Prostate gland (tissue), 2 donors: ENCODE measurements at regions not wholly inside any gene's neighbourhood (a gene's known extent, or its start where the extent isn't known, plus 50 kb on each side); places are given as distances from the start of the nearest gene placed in this dataset.

Experiments used
- DNase-seq: peaks from one replicate; pipeline ENCODE4 v3.0.0-alpha.2; 2019; ENCODE audit warnings: low spot score
- H3K27ac ChIP-seq, 2 donors: fragments of 200-600 bp; sonication (generic); 2 replicates each; pipeline ENCODE4 v1.5.1; 2017 to 2019
- H3K27me3 ChIP-seq: fragments of 200-600 bp; sonication (generic); replicated peaks from 2 replicates; pipeline ENCODE4 v1.5.1; 2019; ENCODE audit not compliant: insufficient read depth
- H3K36me3 ChIP-seq, 2 donors: fragments of 200-600 bp; sonication (generic); 1 replicate in 1 of 2; 2 replicates in 1 of 2; pipeline versions ENCODE4 v1.5.1 to v1.8.1; 2017 to 2019
- H3K4me1 ChIP-seq: fragments of 200-600 bp; sonication (generic); replicated peaks from 2 replicates; pipeline ENCODE4 v1.5.1; 2019
- H3K4me3 ChIP-seq, 2 donors: fragments of 200-600 bp; sonication (generic); 2 replicates each; pipeline ENCODE4 v1.5.1; 2017 to 2019
- H3K9me3 ChIP-seq: fragments of 200-600 bp; sonication (generic); 2 replicates; pipeline ENCODE4 v1.5.1; 2017
- CTCF ChIP-seq, 4 experiments: fragments of 200-600 bp in 2 of 4; fragments of 450-650 bp in 2 of 4; sonication (generic) in 2 of 4; IDR thresholded peaks; 1 replicate in 3 of 4; 2 replicates in 1 of 4; pipeline ENCODE4 v1.5.1; 2016 to 2019; ENCODE audit warnings: antibody characterized with exemption in 4 of 4, mild to moderate bottlenecking in 2 of 4, moderate library complexity in 2 of 4
- POLR2A ChIP-seq: fragments of 450-650 bp; IDR thresholded peaks from one replicate; pipeline ENCODE4 v1.6.1; 2016; ENCODE audit warnings: antibody characterized with exemption, mild to moderate bottlenecking
- POLR2AphosphoS5 ChIP-seq: sonication (generic); formaldehyde crosslinking; IDR thresholded peaks from one replicate; pipeline ENCODE4 v1.6.1; 2017; ENCODE audit warnings: antibody characterized with exemption
- WGBS: methylation state at CpG from one replicate; pipeline ENCODE4 v1.1.5; 2018; 5-methylcytosine and 5-hydroxymethylcytosine counted together
- intact Hi-C: fragments of 100-400 bp; cut with DNase I; formaldehyde crosslinking; loops from one replicate; pipeline ENCODE4 v1.14.2; 2022

DNA sequence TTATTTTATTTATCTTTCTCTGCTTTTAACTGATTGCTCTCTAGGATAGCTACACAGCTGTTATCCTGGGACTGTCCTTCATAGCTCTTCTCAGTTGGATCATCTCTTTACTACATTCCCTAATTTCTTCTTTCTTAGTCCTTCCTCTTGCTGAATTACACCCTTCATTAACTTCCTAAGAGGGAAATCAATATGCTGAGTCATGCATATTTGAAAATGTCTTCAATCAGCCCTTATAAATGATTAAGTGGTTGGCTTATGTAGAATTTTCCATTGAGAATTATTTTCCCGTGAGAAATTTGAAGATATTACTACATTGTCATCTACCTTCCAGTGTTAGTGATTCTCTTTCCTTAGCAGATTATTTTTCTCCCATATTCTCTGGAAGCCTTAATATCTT is 214.2 kb downstream of the SOCS6 start:
- Histone ChIP-seq H3K4me3 (no peak overlapping the region), H3K4me1 (no peaks in the 10 kb centered on the region), H3K27ac (no peak overlapping the region), H3K36me3 (no peaks in the 10 kb centered on the region), H3K27me3 (no peaks in the 10 kb centered on the region), H3K9me3 (no peaks in the 10 kb centered on the region)
- TF ChIP-seq CTCF (IDR thresholded peaks at IDR 0.05) = no peak
- no peak for TF ChIP-seq POLR2AphosphoS5
- no peak for TF ChIP-seq POLR2A
- DNase-seq = no peak
- intact Hi-C loops = no loop called here
- WGBS = 97% methylated on average over 1 of the region's 1 CpG

DNA sequence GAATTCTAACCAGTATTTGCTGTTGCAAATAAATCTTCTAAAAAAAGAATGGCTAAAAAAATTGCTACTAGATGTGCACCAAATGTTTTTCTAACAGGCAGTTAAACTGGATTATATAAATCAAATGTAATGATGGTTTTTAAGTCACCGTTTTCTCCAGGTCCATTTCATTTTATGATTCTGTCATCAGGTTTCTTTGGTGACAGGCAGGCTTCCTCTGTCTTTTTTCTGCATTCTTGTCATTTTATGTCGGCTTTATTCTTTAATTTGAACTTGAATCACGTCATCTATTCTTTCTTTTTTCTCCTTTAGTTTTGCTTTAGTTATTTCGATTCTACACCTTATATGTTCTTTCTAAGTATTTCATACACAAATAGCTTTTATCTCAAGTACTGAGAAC is 212.5 kb downstream of the SOCS6 start:
- Histone ChIP-seq H3K9me3 (no peaks in the 10 kb centered on the region), H3K27ac (no peak overlapping the region), H3K4me1 (no peaks in the 10 kb centered on the region), H3K36me3 (no peaks in the 10 kb centered on the region), H3K4me3 (no peak overlapping the region), H3K27me3 (no peaks in the 10 kb centered on the region)
- no peak for DNase-seq
- TF ChIP-seq POLR2A = no peak
- TF ChIP-seq CTCF (IDR thresholded peaks at IDR 0.05) = no peak
- no peak for TF ChIP-seq POLR2AphosphoS5
- intact Hi-C loops = no loop called here
- WGBS = 38% methylated on average over 4 of the region's 4 CpGs

DNA sequence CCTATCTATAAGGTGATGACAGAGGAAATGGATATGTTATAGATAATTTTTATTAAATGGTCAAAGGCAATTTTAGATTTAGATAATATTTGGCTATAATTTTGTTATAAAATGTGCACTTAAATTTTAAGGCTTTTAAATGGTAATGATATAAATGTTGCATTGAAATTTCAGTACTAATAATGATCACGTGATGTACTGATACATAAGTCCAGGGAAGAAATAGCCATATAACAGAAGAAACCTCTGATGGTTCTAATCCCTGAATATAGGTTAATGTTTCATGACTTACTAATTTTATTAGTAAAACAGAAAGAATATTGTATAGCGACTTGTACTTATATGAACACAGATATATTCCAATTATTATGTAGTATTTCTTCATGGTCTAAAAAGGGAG is 211.9 kb downstream of the SOCS6 start:
- no peak for DNase-seq

GRCh38 chr18:70499218-70499691 is 210.4 kb downstream of the SOCS6 start:
- WGBS = 94% methylated on average over 30 of the region's 31 CpGs

More for the DNA sequence above, 211.9 kb downstream of the SOCS6 start:
- Histone ChIP-seq H3K4me3 (no peak overlapping the region), H3K27me3 (no peaks in the 10 kb centered on the region), H3K4me1 (no peaks in the 10 kb centered on the region), H3K27ac (no peak overlapping the region), H3K36me3 (no peaks in the 10 kb centered on the region), H3K9me3 (no peaks in the 10 kb centered on the region)
- 78% methylated on average over 2 of the region's 2 CpGs for WGBS
- intact Hi-C loops = no loop called here
- TF ChIP-seq CTCF (IDR thresholded peaks at IDR 0.05) (no peak), POLR2AphosphoS5 (no peak), POLR2A (no peak)

More at GRCh38 chr18:70499218-70499691, 210.4 kb downstream of the SOCS6 start:
- no peak overlapping the region for H3K27ac ChIP-seq
- TF ChIP-seq CTCF (IDR thresholded peaks at IDR 0.05) (no peak), POLR2AphosphoS5 (no peak), POLR2A (no peak)
- no peaks in the 10 kb centered on the region for H3K4me1 ChIP-seq
- H3K36me3 ChIP-seq = no peaks in the 10 kb centered on the region
- intact Hi-C loops = no loop called here
- no peaks in the 10 kb centered on the region for H3K9me3 ChIP-seq
- H3K4me3 ChIP-seq = no peak overlapping the region
- no peak for DNase-seq
- no peaks in the 10 kb centered on the region for H3K27me3 ChIP-seq
